ENCODE measurements at regions not wholly inside any gene's neighbourhood (a gene's known extent, or its start where the extent isn't known, plus 50 kb on each side); places are given as distances from the start of the nearest gene placed in this dataset.

GRCh38 chr15:70523616-70524015 lies 239.7 kb downstream of the UACA start:
- no peaks in the 10 kb centered on the region for H3K9me3 ChIP-seq (ENCODE audit: control insufficient read depth in 2 of 2, low read length in 2 of 2)
- H3K27ac ChIP-seq (ENCODE audit: low read length): no peak overlapping the region
- H3K36me3 ChIP-seq (ENCODE audit: control insufficient read depth in 2 of 2, insufficient read depth in 2 of 2, low read length in 2 of 2): no peaks in the 10 kb centered on the region
- H3K9ac ChIP-seq (ENCODE audit: low read length in 2 of 2): no peak overlapping the region
- H3K4me1 ChIP-seq (ENCODE audit: control insufficient read depth, insufficient read depth, low read length): no peaks in the 10 kb centered on the region
- peaks cover 0 to 2% of the 10 kb centered on the region in 2 donors for H3K27me3 ChIP-seq (ENCODE audit: control insufficient read depth in 1 of 2, insufficient read depth in 2 of 2, low read length in 2 of 2)
- H3K4me3 ChIP-seq (ENCODE audit: low read length in 2 of 2): no peak overlapping the region

GRCh38 chr15:70523192-70523591 lies 240.2 kb downstream of the UACA start:
- H3K4me1 ChIP-seq (ENCODE audit: control insufficient read depth, insufficient read depth, low read length): no peaks in the 10 kb centered on the region
- no peak overlapping the region for H3K4me3 ChIP-seq (ENCODE audit: low read length in 2 of 2)
- no peaks in the 10 kb centered on the region for H3K36me3 ChIP-seq (ENCODE audit: control insufficient read depth in 2 of 2, insufficient read depth in 2 of 2, low read length in 2 of 2)
- H3K9ac ChIP-seq (ENCODE audit: low read length in 2 of 2): no peak overlapping the region
- H3K9me3 ChIP-seq (ENCODE audit: control insufficient read depth in 2 of 2, low read length in 2 of 2): no peaks in the 10 kb centered on the region
- peaks cover 0 to 4% of the 10 kb centered on the region in 2 donors for H3K27me3 ChIP-seq (ENCODE audit: control insufficient read depth in 1 of 2, insufficient read depth in 2 of 2, low read length in 2 of 2)
- no peak overlapping the region for H3K27ac ChIP-seq (ENCODE audit: low read length)

- Histone ChIP-seq H3K27me3 (ENCODE audit: control insufficient read depth in 1 of 2, insufficient read depth in 2 of 2, low read length in 2 of 2) (peaks cover 0 to 4% of the 10 kb centered on the region in 2 donors), H3K9ac (ENCODE audit: low read length in 2 of 2) (no peak overlapping the region), H3K4me3 (ENCODE audit: low read length in 2 of 2) (no peak overlapping the region), H3K27ac (ENCODE audit: low read length) (no peak overlapping the region), H3K9me3 (ENCODE audit: control insufficient read depth in 2 of 2, low read length in 2 of 2) (no peaks in the 10 kb centered on the region), H3K4me1 (ENCODE audit: control insufficient read depth, insufficient read depth, low read length) (no peaks in the 10 kb centered on the region), H3K36me3 (ENCODE audit: control insufficient read depth in 2 of 2, insufficient read depth in 2 of 2, low read length in 2 of 2) (no peaks in the 10 kb centered on the region)
Observed at GRCh38 chr15:70522323-70522966, 240.9 kb downstream of the UACA start.

- no peaks in the 10 kb centered on the region for H3K9me3 ChIP-seq (ENCODE audit: control insufficient read depth in 2 of 2, low read length in 2 of 2)
Observed at GRCh38 chr15:70521576-70522322, 241.6 kb downstream of the UACA start.

GRCh38 chr15:70519616-70520015 lies 243.7 kb downstream of the UACA start:
- Histone ChIP-seq H3K9ac (ENCODE audit: low read length in 2 of 2) (no peak overlapping the region), H3K9me3 (ENCODE audit: control insufficient read depth in 2 of 2, low read length in 2 of 2) (no peaks in the 10 kb centered on the region), H3K27ac (ENCODE audit: low read length) (no peak overlapping the region), H3K27me3 (ENCODE audit: control insufficient read depth in 1 of 2, insufficient read depth in 2 of 2, low read length in 2 of 2) (peaks cover 0 to 2% of the 10 kb centered on the region in 2 donors), H3K4me1 (ENCODE audit: control insufficient read depth, insufficient read depth, low read length) (no peaks in the 10 kb centered on the region), H3K4me3 (ENCODE audit: low read length in 2 of 2) (no peak overlapping the region), H3K36me3 (ENCODE audit: control insufficient read depth in 2 of 2, insufficient read depth in 2 of 2, low read length in 2 of 2) (no peaks in the 10 kb centered on the region)

More at GRCh38 chr15:70521576-70522322, 241.6 kb downstream of the UACA start:
- Histone ChIP-seq H3K4me1 (ENCODE audit: control insufficient read depth, insufficient read depth, low read length) (no peaks in the 10 kb centered on the region), H3K9ac (ENCODE audit: low read length in 2 of 2) (no peak overlapping the region), H3K4me3 (ENCODE audit: low read length in 2 of 2) (no peak overlapping the region), H3K27ac (ENCODE audit: low read length) (no peak overlapping the region), H3K36me3 (ENCODE audit: control insufficient read depth in 2 of 2, insufficient read depth in 2 of 2, low read length in 2 of 2) (no peaks in the 10 kb centered on the region), H3K27me3 (ENCODE audit: control insufficient read depth in 1 of 2, insufficient read depth in 2 of 2, low read length in 2 of 2) (peaks cover 0 to 4% of the 10 kb centered on the region in 2 donors)

- H3K27me3 ChIP-seq (ENCODE audit: control insufficient read depth in 1 of 2, insufficient read depth in 2 of 2, low read length in 2 of 2): peaks cover 0 to 2% of the 10 kb centered on the region in 2 donors
Observed at GRCh38 chr15:70519004-70519365, 244.4 kb downstream of the UACA start.

GRCh38 chr15:70518201-70519003 lies 245.0 kb downstream of the UACA start:
- Histone ChIP-seq H3K4me3 (ENCODE audit: low read length in 2 of 2) (no peak overlapping the region), H3K9me3 (ENCODE audit: control insufficient read depth in 2 of 2, low read length in 2 of 2) (no peaks in the 10 kb centered on the region), H3K4me1 (ENCODE audit: control insufficient read depth, insufficient read depth, low read length) (no peaks in the 10 kb centered on the region), H3K9ac (ENCODE audit: low read length in 2 of 2) (no peak overlapping the region), H3K27ac (ENCODE audit: low read length) (no peak overlapping the region), H3K36me3 (ENCODE audit: control insufficient read depth in 2 of 2, insufficient read depth in 2 of 2, low read length in 2 of 2) (no peaks in the 10 kb centered on the region), H3K27me3 (ENCODE audit: control insufficient read depth in 1 of 2, insufficient read depth in 2 of 2, low read length in 2 of 2) (peaks cover 0 to 2% of the 10 kb centered on the region in 2 donors)

More at GRCh38 chr15:70519004-70519365, 244.4 kb downstream of the UACA start:
- Histone ChIP-seq H3K36me3 (ENCODE audit: control insufficient read depth in 2 of 2, insufficient read depth in 2 of 2, low read length in 2 of 2) (no peaks in the 10 kb centered on the region), H3K4me3 (ENCODE audit: low read length in 2 of 2) (no peak overlapping the region), H3K27ac (ENCODE audit: low read length) (no peak overlapping the region), H3K9me3 (ENCODE audit: control insufficient read depth in 2 of 2, low read length in 2 of 2) (no peaks in the 10 kb centered on the region), H3K9ac (ENCODE audit: low read length in 2 of 2) (no peak overlapping the region), H3K4me1 (ENCODE audit: control insufficient read depth, insufficient read depth, low read length) (no peaks in the 10 kb centered on the region)

- Histone ChIP-seq H3K27me3 (ENCODE audit: control insufficient read depth in 1 of 2, insufficient read depth in 2 of 2, low read length in 2 of 2) (peaks cover 0 to 2% of the 10 kb centered on the region in 2 donors), H3K4me1 (ENCODE audit: control insufficient read depth, insufficient read depth, low read length) (no peaks in the 10 kb centered on the region), H3K36me3 (ENCODE audit: control insufficient read depth in 2 of 2, insufficient read depth in 2 of 2, low read length in 2 of 2) (no peaks in the 10 kb centered on the region), H3K9ac (ENCODE audit: low read length in 2 of 2) (no peak overlapping the region), H3K9me3 (ENCODE audit: control insufficient read depth in 2 of 2, low read length in 2 of 2) (no peaks in the 10 kb centered on the region), H3K4me3 (ENCODE audit: low read length in 2 of 2) (no peak overlapping the region), H3K27ac (ENCODE audit: low read length) (no peak overlapping the region)
Observed at GRCh38 chr15:70517194-70517590, 246.2 kb downstream of the UACA start.

GRCh38 chr15:70516408-70517193 lies 246.8 kb downstream of the UACA start:
- H3K4me1 ChIP-seq (ENCODE audit: control insufficient read depth, insufficient read depth, low read length): no peaks in the 10 kb centered on the region
- no peaks in the 10 kb centered on the region for H3K9me3 ChIP-seq (ENCODE audit: control insufficient read depth in 2 of 2, low read length in 2 of 2)
- H3K36me3 ChIP-seq (ENCODE audit: control insufficient read depth in 2 of 2, insufficient read depth in 2 of 2, low read length in 2 of 2): no peaks in the 10 kb centered on the region
- no peak overlapping the region for H3K4me3 ChIP-seq (ENCODE audit: low read length in 2 of 2)
- H3K27ac ChIP-seq (ENCODE audit: low read length): no peak overlapping the region
- H3K27me3 ChIP-seq (ENCODE audit: control insufficient read depth in 1 of 2, insufficient read depth in 2 of 2, low read length in 2 of 2): peaks cover 0 to 2% of the 10 kb centered on the region in 2 donors
- no peak overlapping the region for H3K9ac ChIP-seq (ENCODE audit: low read length in 2 of 2)

- Histone ChIP-seq H3K27ac (ENCODE audit: low read length) (no peak overlapping the region), H3K36me3 (ENCODE audit: control insufficient read depth in 2 of 2, insufficient read depth in 2 of 2, low read length in 2 of 2) (no peaks in the 10 kb centered on the region), H3K9me3 (ENCODE audit: control insufficient read depth in 2 of 2, low read length in 2 of 2) (peaks cover under 1 to 10% of the 10 kb centered on the region in 2 donors), H3K9ac (ENCODE audit: low read length in 2 of 2) (no peak overlapping the region), H3K4me1 (ENCODE audit: control insufficient read depth, insufficient read depth, low read length) (no peaks in the 10 kb centered on the region), H3K27me3 (ENCODE audit: control insufficient read depth in 1 of 2, insufficient read depth in 2 of 2, low read length in 2 of 2) (peaks cover 0 to 2% of the 10 kb centered on the region in 2 donors), H3K4me3 (ENCODE audit: low read length in 2 of 2) (no peak overlapping the region)
Observed at GRCh38 chr15:70514251-70514650, 249.1 kb downstream of the UACA start.
